ENCODE measurements at regions not wholly inside any gene's neighbourhood (a gene's known extent, or its start where the extent isn't known, plus 50 kb on each side); places are given as distances from the start of the nearest gene placed in this dataset.

DNA sequence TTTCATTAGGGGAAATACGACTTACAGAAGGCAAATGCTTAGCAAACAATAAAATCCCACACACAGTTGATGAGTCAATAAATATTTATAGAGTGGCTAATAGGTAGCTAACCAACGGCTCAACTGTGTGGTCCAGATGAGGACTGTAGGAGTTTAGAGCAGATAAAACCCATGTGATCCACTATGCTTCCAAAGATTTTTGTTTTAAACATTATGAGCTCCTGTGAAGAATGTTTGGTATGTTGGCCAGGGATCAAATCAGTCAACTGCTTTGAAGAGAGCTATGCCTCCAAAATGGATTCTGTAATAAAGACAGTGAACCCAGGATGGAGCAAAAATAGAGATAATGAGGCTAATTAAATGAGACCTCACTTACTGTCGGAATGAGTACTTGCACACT, 72.3 kb upstream of the COL11A1 start:
- Histone ChIP-seq H3K36me3 (replicated peaks in 1 of 2; ENCODE audit: control extremely low read depth in 1 of 2, control insufficient read depth in 1 of 2, extremely low read depth in 1 of 2, insufficient read depth in 2 of 2, low read length in 1 of 2) (no peaks in the 10 kb centered on the region), H3K4me3 (ENCODE audit: control extremely low read depth in 1 of 5, extremely low read depth in 1 of 5, insufficient read depth in 1 of 5, low read depth in 2 of 5, low read length in 4 of 5) (no peak overlapping the region), H3K9me3 (ENCODE audit: control extremely low read depth in 1 of 3, control insufficient read depth in 2 of 3, insufficient read depth in 1 of 3, low read length in 2 of 3) (no peaks in the 10 kb centered on the region), H3K27ac (ENCODE audit: low read length in 2 of 2) (no peak overlapping the region), H4K20me1 (ENCODE audit: control insufficient read depth, insufficient read depth, low read length, poor library complexity, severe bottlenecking) (no peaks in the 10 kb centered on the region), H2AFZ (ENCODE audit: insufficient read depth, low read depth, low read length, poor library complexity, severe bottlenecking) (no peak overlapping the region), H3K79me2 (ENCODE audit: control insufficient read depth, insufficient read depth, low read length) (no peaks in the 10 kb centered on the region), H3K27me3 (replicated peaks in 1 of 4; ENCODE audit: control extremely low read depth in 1 of 4, control insufficient read depth in 3 of 4, insufficient read depth in 4 of 4, low read length in 3 of 4) (no peaks in the 10 kb centered on the region), H3K9ac (ENCODE audit: low read length) (no peak overlapping the region), H3K4me1 (ENCODE audit: control insufficient read depth in 2 of 2, insufficient read depth in 2 of 2, low read length in 2 of 2) (no peaks in the 10 kb centered on the region), H3K4me2 (replicated peaks; ENCODE audit: low read depth, low read length, poor library complexity, severe bottlenecking) (no peak overlapping the region)
- H3K27me3 Mint-ChIP-seq = no peaks in the 10 kb centered on the region
- ATAC-seq (ENCODE audit: low read depth) (no peak), DNase-seq (no peak)
- no peak overlapping the region for H3K27ac Mint-ChIP-seq
- ChIA-PET CTCF (no interaction called here), POLR2A (no interaction called here)
- intact Hi-C loops (cut with micrococcal nuclease) = no loop called here
- H3K4me3 Mint-ChIP-seq = no peak overlapping the region
- no peak for TF ChIP-seq EZH2 (IDR thresholded peaks at IDR 0.05; ENCODE audit: borderline replicate concordance, insufficient read depth, low read depth, low read length, poor library complexity, severe bottlenecking)
- TF ChIP-seq, protein P1, sequence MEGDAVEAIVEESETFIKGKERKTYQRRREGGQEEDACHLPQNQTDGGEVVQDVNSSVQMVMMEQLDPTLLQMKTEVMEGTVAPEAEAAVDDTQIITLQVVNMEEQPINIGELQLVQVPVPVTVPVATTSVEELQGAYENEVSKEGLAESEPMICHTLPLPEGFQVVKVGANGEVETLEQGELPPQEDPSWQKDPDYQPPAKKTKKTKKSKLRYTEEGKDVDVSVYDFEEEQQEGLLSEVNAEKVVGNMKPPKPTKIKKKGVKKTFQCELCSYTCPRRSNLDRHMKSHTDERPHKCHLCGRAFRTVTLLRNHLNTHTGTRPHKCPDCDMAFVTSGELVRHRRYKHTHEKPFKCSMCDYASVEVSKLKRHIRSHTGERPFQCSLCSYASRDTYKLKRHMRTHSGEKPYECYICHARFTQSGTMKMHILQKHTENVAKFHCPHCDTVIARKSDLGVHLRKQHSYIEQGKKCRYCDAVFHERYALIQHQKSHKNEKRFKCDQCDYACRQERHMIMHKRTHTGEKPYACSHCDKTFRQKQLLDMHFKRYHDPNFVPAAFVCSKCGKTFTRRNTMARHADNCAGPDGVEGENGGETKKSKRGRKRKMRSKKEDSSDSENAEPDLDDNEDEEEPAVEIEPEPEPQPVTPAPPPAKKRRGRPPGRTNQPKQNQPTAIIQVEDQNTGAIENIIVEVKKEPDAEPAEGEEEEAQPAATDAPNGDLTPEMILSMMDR (IDR thresholded peaks at IDR 0.05) = no peak
- no CpG with 5 or more reads among the region's 3 CpGs for WGBS (ENCODE audit: insufficient coverage)
- no peaks in the 10 kb centered on the region for H3K4me1 Mint-ChIP-seq
- H3K9me3 Mint-ChIP-seq (ENCODE audit: insufficient read depth) = no peaks in the 10 kb centered on the region

DNA sequence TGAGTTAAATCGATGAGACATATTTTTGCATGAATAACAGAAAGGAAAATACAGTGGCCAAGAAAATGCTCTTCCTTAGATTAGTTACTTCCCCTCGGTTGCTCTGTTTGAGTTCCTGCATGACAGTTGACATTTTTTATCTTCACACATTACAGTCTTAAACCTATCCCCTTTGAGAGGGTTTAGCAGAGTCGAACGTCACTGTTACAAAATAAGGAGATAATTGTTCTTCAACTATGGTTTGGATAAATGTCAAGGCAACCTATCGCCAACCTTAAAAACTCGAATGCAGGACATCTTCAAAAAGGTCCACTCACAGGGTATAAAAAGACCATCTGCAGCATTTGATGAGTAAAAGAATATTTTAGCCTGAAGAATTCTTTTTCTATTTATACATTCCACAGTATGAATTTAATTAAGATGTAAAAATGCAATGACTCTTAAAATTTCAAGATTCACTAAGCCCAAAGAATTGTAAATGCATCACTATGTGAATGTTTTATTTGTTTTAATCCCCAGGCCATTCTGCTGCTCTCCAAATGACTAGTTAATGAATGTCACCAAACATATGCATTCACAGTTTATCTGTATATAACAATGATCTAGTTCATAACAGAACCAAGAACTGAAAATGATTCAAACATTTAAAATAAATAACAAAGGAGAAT, 68.9 kb upstream of the COL11A1 start:
- Mint-ChIP-seq H3K4me1 (no peaks in the 10 kb centered on the region), H3K9me3 (ENCODE audit: insufficient read depth) (no peaks in the 10 kb centered on the region), H3K27me3 (no peaks in the 10 kb centered on the region), H3K4me3 (no peak overlapping the region), H3K27ac (no peak overlapping the region)
- CTCF ChIA-PET = no interaction called here
- Histone ChIP-seq H3K9me3 (ENCODE audit: control extremely low read depth in 1 of 3, control insufficient read depth in 2 of 3, insufficient read depth in 1 of 3, low read length in 2 of 3) (no peaks in the 10 kb centered on the region), H3K79me2 (ENCODE audit: control insufficient read depth, insufficient read depth, low read length) (no peaks in the 10 kb centered on the region), H3K36me3 (replicated peaks in 1 of 2; ENCODE audit: control extremely low read depth in 1 of 2, control insufficient read depth in 1 of 2, extremely low read depth in 1 of 2, insufficient read depth in 2 of 2, low read length in 1 of 2) (no peaks in the 10 kb centered on the region), H3K9ac (ENCODE audit: low read length) (no peak overlapping the region), H3K27me3 (replicated peaks in 1 of 4; ENCODE audit: control extremely low read depth in 1 of 4, control insufficient read depth in 3 of 4, insufficient read depth in 4 of 4, low read length in 3 of 4) (no peaks in the 10 kb centered on the region), H4K20me1 (ENCODE audit: control insufficient read depth, insufficient read depth, low read length, poor library complexity, severe bottlenecking) (no peaks in the 10 kb centered on the region), H3K4me3 (ENCODE audit: control extremely low read depth in 1 of 5, extremely low read depth in 1 of 5, insufficient read depth in 1 of 5, low read depth in 2 of 5, low read length in 4 of 5) (no peak overlapping the region), H3K4me2 (replicated peaks; ENCODE audit: low read depth, low read length, poor library complexity, severe bottlenecking) (no peak overlapping the region), H2AFZ (ENCODE audit: insufficient read depth, low read depth, low read length, poor library complexity, severe bottlenecking) (no peak overlapping the region), H3K27ac (ENCODE audit: low read length in 2 of 2) (no peak overlapping the region), H3K4me1 (ENCODE audit: control insufficient read depth in 2 of 2, insufficient read depth in 2 of 2, low read length in 2 of 2) (no peaks in the 10 kb centered on the region)
- DNase-seq = no peak
- intact Hi-C loops (cut with micrococcal nuclease) = no loop called here
- ATAC-seq (ENCODE audit: low read depth) = no peak
- TF ChIP-seq, protein P1 (IDR thresholded peaks at IDR 0.05) = no peak
- TF ChIP-seq EZH2 (IDR thresholded peaks at IDR 0.05; ENCODE audit: borderline replicate concordance, insufficient read depth, low read depth, low read length, poor library complexity, severe bottlenecking) = no peak
- POLR2A ChIA-PET = no interaction called here
- WGBS (ENCODE audit: insufficient coverage) = no CpG with 5 or more reads among the region's 6 CpGs

Data from B cell (primary cell).